NAMALWA (cell line): ENCODE measurements at regions not wholly inside any gene's neighbourhood (a gene's known extent, or its start where the extent isn't known, plus 50 kb on each side); places are given as distances from the start of the nearest gene placed in this dataset.
A peak's percentile ranks its signal among the peaks of the same experiment; 100 is the strongest.

Source experiments
- DNase-seq: peaks from one replicate; pipeline ENCODE4 v3.0.0-alpha.2; 2015; ENCODE audit warnings: low spot score

DNA sequence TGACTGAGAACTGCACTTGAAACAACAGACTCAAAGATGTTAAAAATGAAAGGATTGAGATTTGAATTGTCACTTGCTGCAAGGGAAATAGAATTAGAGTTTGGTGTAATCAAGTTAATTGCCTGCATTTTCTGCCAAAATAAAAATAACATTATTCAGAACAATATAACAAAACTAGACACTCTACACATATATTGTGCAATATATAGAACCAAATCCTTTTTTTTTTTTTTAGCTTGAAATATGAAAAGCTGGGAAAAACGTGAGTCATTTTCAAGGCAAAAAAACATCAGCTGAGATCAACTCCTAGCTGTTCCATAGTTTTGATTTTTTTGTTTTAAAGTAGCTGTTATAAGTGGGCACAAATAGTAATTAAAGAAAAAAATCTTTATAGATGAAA, 561.5 kb downstream of the DNAJB9 start:
- DNase-seq, result no peak

DNA sequence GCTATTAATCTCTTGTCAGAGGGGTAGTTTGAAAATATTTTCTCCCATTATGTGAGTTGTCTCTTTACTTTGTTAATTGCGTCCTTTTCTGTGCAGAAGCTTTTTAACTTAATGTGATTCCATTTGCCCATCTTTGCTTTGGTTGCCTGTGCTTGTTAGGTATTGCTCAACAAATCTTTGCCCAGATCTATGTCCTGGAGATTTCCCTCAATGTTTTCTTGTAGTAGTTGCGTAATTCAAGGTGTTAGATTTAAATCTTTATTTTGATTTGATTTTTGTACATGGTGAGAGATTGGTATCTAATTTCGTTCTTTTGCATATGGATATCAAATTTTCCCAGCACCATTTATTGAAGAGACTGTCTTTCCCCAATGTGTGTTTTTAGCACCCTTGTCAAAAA, 567.2 kb downstream of the DNAJB9 start:
- no peak for DNase-seq

- no peak for DNase-seq
Observed at GRCh38 chr7:109154748-109155147, 585.1 kb downstream of the DNAJB9 start.

DNA sequence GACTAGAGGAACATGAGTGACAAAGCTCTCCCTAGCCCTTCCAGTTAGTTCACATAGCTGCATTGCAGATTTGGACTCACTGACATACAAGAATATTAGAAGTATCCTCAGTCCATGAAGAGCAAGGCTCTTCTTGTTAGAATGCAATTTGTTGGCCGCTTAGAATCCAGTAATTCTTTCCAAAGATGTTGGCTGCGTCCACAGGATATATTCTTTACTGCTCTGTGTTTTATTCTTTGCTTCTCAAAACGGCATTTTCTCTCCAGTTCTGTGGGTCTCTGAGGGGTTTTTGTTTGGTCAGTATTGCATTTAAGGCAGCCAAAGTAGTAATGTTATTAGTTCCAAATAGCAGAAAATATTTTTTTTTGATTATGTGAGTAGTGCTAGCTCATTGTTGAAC, 588.6 kb downstream of the DNAJB9 start:
- no peak for DNase-seq

DNA sequence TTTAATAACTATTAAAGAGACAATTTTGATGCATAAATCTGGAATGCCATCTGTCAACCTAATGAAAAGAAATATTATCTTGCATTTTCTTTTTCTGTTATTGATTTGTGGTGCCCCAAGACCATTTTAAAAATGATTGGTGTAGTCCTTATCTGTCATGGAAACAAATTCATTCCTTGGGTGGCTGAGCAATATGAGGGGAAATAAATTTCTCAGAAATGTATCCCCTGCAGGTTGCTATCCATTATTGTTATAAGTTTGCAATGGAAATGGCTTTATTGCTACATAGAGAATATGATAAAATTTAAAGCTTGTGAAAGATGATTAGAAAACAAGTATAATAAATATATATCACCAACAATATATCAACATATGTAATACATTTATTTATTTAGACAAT, 607.0 kb downstream of the DNAJB9 start:
- DNase-seq, result no peak

GRCh38 chr7:109178342-109178741, 608.7 kb downstream of the DNAJB9 start:
- DNase-seq, result no peak

- DNase-seq, result no peak
Observed at GRCh38 chr7:109179601-109180000, 609.9 kb downstream of the DNAJB9 start.

- DNase-seq, result no peak
Observed at GRCh38 chr7:109190766-109191398, 621.2 kb downstream of the DNAJB9 start.

- peak; percentile 40 for DNase-seq
Observed at GRCh38 chr7:109206196-109206595, 636.5 kb downstream of the DNAJB9 start.

DNA sequence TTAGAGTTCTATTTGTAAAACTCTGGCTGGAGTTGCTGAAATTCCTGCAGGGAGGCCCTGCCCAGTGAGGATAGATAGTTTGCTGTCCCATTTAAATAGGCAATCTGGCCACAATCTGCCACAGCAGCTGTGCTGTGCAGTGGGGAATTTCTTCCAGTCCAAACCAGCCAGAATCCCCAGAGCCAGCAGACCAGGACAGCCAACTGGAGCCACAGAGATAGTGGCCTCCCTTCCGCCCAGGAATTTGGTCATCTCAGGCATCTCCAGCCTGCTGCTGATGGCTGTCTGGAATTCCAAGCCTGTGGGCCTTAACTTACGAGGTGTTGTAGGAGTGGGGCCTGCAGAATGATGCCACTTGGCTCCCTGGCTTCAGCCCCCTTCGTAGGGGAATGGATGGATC, 643.4 kb downstream of the DNAJB9 start:
- DNase-seq, result no peak

DNA sequence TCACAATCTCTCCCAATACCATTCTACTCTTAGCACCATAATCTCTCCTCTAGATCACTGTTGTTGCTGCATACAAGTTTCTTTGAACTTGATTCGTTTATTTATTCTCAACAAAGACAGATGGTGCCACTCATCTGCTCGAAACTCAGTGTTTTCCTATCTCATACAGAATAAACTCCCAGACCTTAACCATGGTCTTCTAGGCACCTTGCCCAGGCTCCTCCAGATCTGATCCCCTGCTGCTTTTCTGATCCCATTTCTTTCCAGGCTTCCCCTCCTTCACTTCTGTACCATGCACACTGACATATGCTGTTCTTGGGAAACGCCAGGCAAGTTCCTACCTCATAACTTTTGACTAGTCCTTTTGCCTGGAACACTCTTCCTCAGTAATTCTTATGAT, 645.7 kb downstream of the DNAJB9 start:
- DNase-seq, result no peak

GRCh38 chr7:109224100-109224499, 654.4 kb downstream of the DNAJB9 start:
- DNase-seq, result no peak

- DNase-seq, result no peak
Observed at GRCh38 chr7:109226699-109227098, 657.0 kb downstream of the DNAJB9 start.

GRCh38 chr7:109235316-109235715, 665.6 kb downstream of the DNAJB9 start:
- no peak for DNase-seq

DNA sequence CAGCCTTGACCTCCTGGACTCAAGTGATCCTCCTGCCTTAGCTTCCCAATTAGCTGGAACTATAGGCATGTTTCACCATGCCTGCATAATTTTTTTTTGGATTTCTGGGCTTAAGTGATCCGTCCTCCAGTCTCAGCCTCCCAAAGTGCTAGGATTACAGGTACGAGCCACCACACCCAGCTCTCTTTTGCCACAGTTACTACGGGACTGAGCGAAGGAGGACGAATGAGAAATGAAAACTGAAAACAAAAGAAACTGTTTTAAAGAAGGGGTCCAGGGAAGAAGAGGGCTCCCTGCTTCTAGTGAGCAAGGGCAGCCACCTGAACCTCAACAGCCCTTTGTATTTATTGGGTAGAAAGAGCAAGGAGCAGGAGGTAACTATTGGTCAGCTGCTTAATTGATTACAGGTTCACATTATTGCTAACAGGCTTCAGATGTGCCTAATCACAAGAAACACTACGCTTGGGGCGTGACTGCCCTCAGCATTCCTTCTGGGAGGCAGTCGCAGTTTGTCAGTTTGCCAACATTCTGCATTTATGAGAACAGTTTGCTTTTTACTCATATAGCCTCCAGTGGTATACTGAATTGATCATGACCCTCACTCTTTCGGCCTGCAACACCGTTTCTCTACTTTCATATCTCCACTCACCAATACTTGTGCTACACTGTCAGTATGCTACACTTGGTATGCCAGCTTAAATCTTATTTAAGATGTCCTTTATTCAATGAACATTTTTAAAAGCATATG, 676.8 kb downstream of the DNAJB9 start:
- DNase-seq, result no peak

GRCh38 chr7:109256762-109257560, 687.3 kb downstream of the DNAJB9 start:
- no peak for DNase-seq

- DNase-seq, result peak; percentile 20
Observed at GRCh38 chr7:109259151-109259550, 689.5 kb downstream of the DNAJB9 start.

- DNase-seq, result no peak
Observed at GRCh38 chr7:109261781-109262180, 692.1 kb downstream of the DNAJB9 start.

- DNase-seq, result no peak
Observed at GRCh38 chr7:109266610-109267009, 696.9 kb downstream of the DNAJB9 start.

DNA sequence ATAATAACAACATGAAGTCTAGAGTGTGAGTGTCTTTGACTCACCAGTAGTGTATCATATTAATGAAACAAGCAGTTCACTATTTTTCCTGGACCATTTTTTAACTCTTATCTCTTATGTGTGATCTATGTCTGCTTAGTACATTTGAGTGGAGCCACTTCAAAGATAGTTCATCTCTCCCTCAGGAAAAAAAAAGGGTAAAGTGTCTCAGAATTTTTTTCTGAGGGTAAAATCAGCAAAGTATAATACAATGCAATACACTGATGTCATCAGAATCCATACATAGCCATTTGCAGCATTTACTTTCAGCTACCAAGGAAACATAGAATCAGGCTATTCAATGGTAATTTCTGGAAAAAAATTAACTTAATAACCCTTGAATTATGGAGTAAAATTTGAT, 706.7 kb downstream of the DNAJB9 start:
- no peak for DNase-seq

- no peak for DNase-seq
Observed at GRCh38 chr7:109282726-109283125, 713.1 kb downstream of the DNAJB9 start.

GRCh38 chr7:109284943-109285342, 715.3 kb downstream of the DNAJB9 start:
- DNase-seq, result no peak

DNA sequence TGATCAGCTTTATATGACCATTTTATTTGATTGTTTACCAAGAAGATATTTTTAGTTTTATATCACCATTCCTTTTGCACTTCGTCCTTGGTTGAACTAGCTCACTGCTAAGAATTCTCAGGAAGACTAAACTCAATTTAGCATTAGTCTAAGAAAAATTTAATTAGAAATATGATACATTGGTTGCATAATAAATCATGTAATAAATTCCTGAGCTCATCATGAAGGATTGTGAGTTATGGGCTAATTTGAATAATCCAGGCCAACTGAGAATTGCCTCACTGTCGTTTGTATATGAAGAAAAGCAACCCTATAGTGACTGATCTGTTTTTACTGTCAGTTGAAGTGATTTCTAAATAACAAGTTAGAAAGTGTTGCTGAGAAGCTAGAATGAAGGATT, 725.5 kb downstream of the DNAJB9 start:
- DNase-seq, result no peak
